Activated naive CD4-positive, alpha-beta T cell treated with anti-CD3 and anti-CD28 coated beads, Interleukin-2, amount 10 ng/mL, durations not matched to agents 7 days and 5 days (primary cell): ENCODE measurements at regions not wholly inside any gene's neighbourhood (a gene's known extent, or its start where the extent isn't known, plus 50 kb on each side); places are given as distances from the start of the nearest gene placed in this dataset.

Experiments
- CTCF ChIA-PET: fragments of 350-600 bp; sonication (Branson Sonifier 250); formaldehyde crosslinking; loops from one replicate; lab custom pipeline; 2021; ENCODE audit warnings: antibody characterized with exemption; lab: Charles Lee
- DNase-seq: peaks from one replicate; pipeline ENCODE4 v3.0.0-alpha.2; 2020
- H3K27ac Mint-ChIP-seq: one replicate; pipeline ENCODE4 v1.8.0; 2021; ENCODE audit warnings: mild to moderate bottlenecking, moderate library complexity, mixed read lengths
- H3K27me3 Mint-ChIP-seq: one replicate; pipeline ENCODE4 v1.8.0; 2021; ENCODE audit warnings: mild to moderate bottlenecking, mixed read lengths
- H3K36me3 Mint-ChIP-seq: one replicate; pipeline ENCODE4 v1.8.0; 2021; ENCODE audit warnings: mixed read lengths
- H3K4me1 Mint-ChIP-seq: one replicate; pipeline ENCODE4 v1.8.0; 2021; ENCODE audit warnings: mixed read lengths
- H3K4me3 Mint-ChIP-seq: one replicate; pipeline ENCODE4 v1.8.0; 2021; ENCODE audit warnings: mild to moderate bottlenecking, moderate library complexity, mixed read lengths
- H3K9me3 Mint-ChIP-seq: one replicate; pipeline ENCODE4 v1.8.0; 2021; ENCODE audit warnings: mixed read lengths

DNA sequence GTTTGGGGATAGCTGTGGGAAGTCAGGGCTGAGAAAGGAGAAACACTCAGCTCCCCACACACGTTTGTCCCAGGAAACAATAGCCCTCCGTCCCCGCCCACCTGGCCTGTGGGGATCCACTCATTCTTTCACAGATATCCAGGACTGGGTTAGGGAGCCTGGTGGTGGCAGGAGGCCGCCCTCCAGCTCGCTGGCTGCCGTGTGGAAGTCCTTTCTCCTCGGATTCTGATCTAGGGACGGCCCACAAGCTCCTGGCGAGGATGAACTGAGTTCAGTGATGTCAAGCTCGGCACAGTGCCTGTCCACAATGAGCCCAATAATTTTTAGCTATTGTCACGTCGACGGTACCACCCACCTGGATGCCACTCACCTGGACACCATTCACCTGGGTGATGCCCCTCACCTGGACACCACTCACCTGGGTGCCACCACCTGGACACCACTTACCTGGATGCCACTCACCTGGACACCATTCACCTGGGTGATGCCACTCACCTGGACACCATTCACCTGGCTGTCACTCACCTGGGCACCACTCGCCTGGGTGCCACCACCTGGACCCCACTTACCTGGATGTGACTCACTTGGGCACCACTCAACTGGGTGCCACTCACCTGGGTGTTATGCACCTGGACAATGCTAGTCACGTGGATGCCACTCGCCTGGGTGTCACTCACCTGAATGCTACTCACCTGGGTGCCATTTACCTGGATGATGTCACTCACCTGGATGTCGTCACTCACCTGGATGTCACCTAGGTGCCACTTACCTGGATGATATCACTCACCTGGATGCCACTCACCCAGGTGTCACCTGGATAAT, 172.5 kb upstream of the FOXF1 start:
- Mint-ChIP-seq H3K4me1 (no peaks in the 10 kb centered on the region), H3K4me3 (no peak overlapping the region), H3K9me3 (peaks cover 2% of the 10 kb centered on the region), H3K27me3 (peaks cover 25% of the 10 kb centered on the region), H3K27ac (no peak overlapping the region), H3K36me3 (no peaks in the 10 kb centered on the region)
- CTCF ChIA-PET: no interaction called here
- DNase-seq: no peak

DNA sequence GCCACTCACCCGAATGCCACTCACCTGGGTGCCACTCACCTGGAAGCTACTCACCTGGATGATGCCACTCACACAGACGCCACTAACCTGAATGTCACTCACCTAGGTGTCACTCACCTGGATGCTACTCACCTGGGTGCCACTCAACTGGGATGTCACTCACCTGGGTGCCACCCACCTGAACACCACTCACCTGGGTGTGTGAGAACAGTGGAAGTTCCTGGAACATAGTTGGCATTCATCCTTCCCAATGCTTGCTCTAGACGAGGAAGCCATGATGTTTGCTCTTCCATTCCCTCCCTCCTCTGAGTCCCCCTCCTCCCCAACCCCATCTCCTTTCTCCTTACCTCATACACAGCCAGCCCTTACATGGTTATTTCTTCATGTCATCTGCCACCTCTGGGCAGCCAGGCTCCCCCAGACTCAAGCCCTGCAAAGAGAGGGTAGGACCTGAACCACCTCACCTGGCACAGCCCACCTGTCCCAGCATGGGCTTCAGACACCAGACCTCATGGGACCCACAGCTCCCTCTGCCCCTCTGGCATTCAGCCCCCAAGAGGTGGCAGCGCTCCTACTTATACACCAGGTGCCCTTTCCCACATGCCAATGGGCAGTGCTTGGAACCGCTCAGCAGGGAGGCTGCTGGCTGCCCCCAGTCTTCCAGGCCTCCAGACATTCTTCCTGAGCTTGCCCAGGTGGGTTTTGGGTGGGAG, 171.8 kb upstream of the FOXF1 start:
- Mint-ChIP-seq H3K36me3 (no peaks in the 10 kb centered on the region), H3K27me3 (peaks cover 32% of the 10 kb centered on the region), H3K4me3 (no peak overlapping the region), H3K9me3 (peaks cover 2% of the 10 kb centered on the region), H3K4me1 (no peaks in the 10 kb centered on the region), H3K27ac (no peak overlapping the region)
- DNase-seq: no peak
- CTCF ChIA-PET: no interaction called here

DNA sequence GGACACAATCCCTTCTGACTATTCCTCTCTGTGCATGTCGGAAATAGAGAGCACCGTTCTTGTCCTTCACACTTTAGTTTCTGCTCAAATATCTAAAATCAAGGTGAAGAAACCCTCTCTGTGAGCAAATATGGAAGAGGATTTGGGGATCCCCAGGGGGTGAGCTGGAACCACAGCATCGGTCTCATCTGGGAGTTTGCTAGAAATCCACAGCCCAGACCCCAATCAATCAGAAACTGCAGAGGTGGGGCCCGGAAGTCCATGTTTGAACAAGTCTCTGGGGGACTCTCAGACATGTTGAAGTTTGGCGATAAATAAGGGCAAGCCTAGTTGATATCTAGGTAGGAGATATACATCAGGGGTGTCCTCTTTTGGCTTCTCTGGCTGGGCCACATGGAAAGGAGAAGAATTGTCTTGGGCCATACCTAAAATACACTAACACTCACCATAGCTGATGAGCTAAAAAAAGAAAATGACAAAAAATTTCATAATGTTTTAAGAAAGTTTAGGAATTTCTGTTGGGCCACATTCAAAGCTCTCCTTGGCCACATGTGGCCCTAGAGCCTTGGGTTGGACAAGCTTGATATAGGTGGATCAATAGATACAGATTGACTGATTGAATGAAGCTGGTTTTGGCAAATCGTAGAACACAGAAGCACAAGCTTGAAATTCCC, 168.0 kb upstream of the FOXF1 start:
- CTCF ChIA-PET: interaction anchor here (2.0 to 4.3 kb wide), 2 partner anchors 175 to 178 kb away, joined by 4 to 15 read pairs; no protein-coding TSS in a partner anchor
- DNase-seq: no peak
- Mint-ChIP-seq H3K9me3 (peaks cover 2% of the 10 kb centered on the region), H3K36me3 (no peaks in the 10 kb centered on the region), H3K4me3 (no peak overlapping the region), H3K4me1 (no peaks in the 10 kb centered on the region), H3K27ac (no peak overlapping the region), H3K27me3 (peaks cover 47% of the 10 kb centered on the region)

DNA sequence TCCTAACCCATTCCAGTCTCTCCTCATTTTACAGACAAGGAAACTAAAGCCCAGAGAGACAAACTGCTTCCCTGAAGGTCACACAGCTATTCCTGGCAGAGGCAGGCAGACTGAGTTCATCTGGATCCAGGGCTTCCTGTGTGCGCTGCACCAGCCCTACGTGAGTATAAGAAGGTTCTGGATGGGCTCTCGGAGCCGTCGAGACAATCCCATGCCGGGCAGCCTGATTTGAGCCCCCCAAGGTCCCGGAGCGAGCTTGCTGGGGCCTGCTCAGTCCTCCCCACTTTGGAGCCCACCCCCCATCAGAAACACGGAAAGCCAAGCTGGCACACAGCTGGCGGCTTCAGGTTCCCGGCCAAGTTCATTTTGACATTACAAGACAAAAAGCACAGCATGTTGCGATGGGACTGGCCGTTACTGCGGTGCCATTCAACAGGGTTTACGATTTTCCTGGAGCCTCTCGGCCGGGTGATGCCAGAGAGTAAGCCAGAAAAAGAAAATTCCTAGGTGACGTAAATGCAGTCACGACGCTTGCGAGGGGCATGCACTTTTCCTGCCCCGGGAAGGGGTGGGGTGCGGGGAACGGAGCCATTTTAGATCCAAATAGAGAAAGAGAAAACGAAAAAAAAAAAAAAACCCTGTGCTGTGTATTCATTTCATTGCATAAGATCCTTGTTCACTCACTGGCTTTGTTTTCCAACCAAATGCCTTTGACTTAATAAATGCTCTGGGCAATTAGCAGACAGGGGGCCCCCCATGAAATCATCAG, 167.1 kb upstream of the FOXF1 start:
- CTCF ChIA-PET: interaction anchor here (2.0 to 4.3 kb wide), 2 partner anchors 174 to 177 kb away, joined by 4 to 15 read pairs; no protein-coding TSS in a partner anchor

DNA sequence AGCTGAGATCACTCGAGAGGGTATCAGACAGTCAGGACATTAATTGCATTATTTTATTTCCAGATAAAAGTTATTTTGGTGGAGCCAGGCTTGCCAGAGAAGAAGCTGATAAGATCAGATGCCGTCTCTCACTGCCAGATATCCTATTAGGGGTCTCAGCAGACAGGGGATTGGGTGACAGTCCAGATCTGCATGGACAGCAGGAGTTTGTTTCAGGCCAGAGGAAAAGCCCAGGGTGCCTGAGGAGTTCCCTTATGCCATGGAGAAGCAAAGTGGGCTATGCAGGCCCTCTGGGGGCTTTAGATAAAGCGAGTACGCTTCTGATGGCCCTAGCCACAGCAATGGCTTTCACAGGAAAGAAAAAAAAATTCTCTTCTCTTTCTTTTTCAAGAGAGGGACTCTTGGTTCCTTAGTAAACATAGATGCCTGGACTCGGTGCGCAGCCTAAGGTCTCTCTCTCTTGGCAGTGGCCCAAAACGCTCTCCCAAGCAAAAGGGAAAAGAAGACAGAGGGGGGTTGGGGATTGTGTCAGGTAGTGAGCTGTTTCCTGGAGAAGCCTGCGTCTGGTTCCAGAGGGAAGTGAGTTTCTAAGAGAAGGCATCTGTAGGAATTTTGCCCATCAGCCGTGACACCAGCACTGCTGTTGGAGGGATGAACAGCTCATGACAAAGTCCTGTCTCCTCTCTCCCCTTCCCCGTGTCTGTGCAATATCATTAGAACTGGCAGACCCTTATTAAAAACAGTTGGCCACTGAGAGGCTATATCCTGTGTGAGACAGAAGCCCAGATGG, 166.3 kb upstream of the FOXF1 start:
- Mint-ChIP-seq H3K4me1 (no peaks in the 10 kb centered on the region), H3K4me3 (no peak overlapping the region), H3K36me3 (no peaks in the 10 kb centered on the region), H3K27me3 (peaks cover 48% of the 10 kb centered on the region), H3K9me3 (no peaks in the 10 kb centered on the region), H3K27ac (no peak overlapping the region)
- no peak for DNase-seq
- CTCF ChIA-PET: interaction anchor here (2.0 to 4.3 kb wide), 2 partner anchors 174 to 176 kb away, joined by 4 to 15 read pairs; no protein-coding TSS in a partner anchor

More for the DNA sequence above, 167.1 kb upstream of the FOXF1 start:
- Mint-ChIP-seq H3K4me1 (no peaks in the 10 kb centered on the region), H3K27ac (no peak overlapping the region), H3K4me3 (no peak overlapping the region), H3K36me3 (no peaks in the 10 kb centered on the region), H3K9me3 (peaks cover 2% of the 10 kb centered on the region), H3K27me3 (peaks cover 47% of the 10 kb centered on the region)
- DNase-seq: no peak

DNA sequence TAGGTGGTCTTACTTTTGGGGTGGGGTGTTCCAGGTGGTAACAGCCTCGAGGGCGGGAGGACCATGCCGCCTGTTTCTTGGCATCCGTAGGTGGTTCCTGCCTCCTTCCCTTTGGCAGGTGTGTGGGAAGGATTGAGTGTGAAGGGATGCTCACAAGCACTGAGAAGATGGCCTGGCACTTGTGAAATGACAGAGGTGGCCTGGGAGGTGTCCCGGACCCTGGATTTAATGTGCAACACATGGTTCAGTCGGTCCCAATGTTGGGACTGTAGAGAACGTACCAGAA, 165.8 kb upstream of the FOXF1 start:
- CTCF ChIA-PET: no interaction called here
- no peaks in the 10 kb centered on the region for H3K9me3 Mint-ChIP-seq
- H3K4me1 Mint-ChIP-seq: no peaks in the 10 kb centered on the region
- DNase-seq: no peak
- no peaks in the 10 kb centered on the region for H3K36me3 Mint-ChIP-seq
- no peak overlapping the region for H3K4me3 Mint-ChIP-seq
- no peak overlapping the region for H3K27ac Mint-ChIP-seq
- peaks cover 53% of the 10 kb centered on the region for H3K27me3 Mint-ChIP-seq

DNA sequence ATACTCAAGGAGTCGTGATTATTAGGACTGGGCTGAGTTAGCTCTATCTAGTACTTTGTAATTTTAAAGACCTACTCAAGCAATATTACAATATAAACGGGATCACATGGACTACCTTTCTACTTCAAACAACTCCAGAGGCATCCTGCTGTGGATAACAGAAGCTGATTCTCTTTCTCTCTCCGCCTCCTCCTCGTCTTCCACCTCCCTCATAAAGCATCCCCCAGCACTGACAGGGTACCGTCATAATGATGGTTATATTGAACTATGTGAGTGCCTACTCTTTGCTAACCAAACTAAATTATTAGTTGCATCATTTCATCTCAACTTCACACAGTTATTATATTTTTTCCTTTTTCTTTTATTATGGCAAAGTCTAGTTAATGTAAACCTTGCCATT, 165.4 kb upstream of the FOXF1 start:
- DNase-seq: no peak
- no peaks in the 10 kb centered on the region for H3K36me3 Mint-ChIP-seq
- CTCF ChIA-PET: no interaction called here
- peaks cover 54% of the 10 kb centered on the region for H3K27me3 Mint-ChIP-seq
- H3K27ac Mint-ChIP-seq: no peak overlapping the region
- no peaks in the 10 kb centered on the region for H3K9me3 Mint-ChIP-seq
- no peaks in the 10 kb centered on the region for H3K4me1 Mint-ChIP-seq
- no peak overlapping the region for H3K4me3 Mint-ChIP-seq

DNA sequence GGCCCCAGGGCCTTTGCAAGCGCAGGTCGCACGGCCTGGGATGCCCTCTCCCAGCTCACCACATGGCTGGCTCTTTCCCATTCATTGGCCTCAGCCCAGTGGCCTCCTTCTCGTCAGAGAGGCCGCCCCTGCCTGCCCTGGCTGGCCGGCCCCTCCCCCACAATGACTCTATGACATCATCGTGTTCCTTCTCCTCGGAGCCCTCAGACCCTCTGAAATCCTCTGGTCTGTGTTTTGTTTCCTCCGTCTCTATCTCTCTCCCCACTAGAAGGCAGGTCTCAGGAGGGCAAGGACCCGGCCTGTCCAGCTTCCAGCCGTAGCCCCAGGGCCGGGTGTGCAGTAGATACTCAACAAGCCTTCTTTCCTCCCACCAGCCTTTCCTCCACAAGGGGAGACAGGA, 164.8 kb upstream of the FOXF1 start:
- DNase-seq: no peak
- CTCF ChIA-PET: no interaction called here
- Mint-ChIP-seq H3K4me3 (no peak overlapping the region), H3K4me1 (no peaks in the 10 kb centered on the region), H3K27ac (no peak overlapping the region), H3K9me3 (no peaks in the 10 kb centered on the region), H3K27me3 (peaks cover 50% of the 10 kb centered on the region), H3K36me3 (no peaks in the 10 kb centered on the region)

DNA sequence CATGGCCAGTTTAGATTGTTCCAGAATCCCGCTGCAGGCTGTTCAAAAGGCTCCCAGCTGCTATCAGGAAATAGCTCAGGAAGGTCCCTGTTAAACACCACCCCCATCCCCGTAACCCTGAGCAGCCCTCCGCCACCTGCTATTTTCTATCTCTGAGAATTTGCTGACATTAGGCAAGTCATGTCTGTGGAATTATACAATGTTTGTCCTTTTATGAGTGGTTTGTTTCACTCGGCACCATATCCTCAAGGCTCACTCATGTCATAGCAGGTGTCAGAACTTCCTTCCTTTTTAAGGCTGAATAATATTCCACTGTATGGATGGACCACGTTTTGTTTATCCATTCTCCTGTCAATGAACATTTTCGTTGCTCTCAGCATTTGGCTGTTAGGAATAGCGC, 164.3 kb upstream of the FOXF1 start:
- Mint-ChIP-seq H3K4me1 (no peaks in the 10 kb centered on the region), H3K27ac (no peak overlapping the region), H3K27me3 (peaks cover 51% of the 10 kb centered on the region), H3K9me3 (no peaks in the 10 kb centered on the region), H3K4me3 (no peak overlapping the region), H3K36me3 (no peaks in the 10 kb centered on the region)
- CTCF ChIA-PET: no interaction called here
- DNase-seq: no peak

DNA sequence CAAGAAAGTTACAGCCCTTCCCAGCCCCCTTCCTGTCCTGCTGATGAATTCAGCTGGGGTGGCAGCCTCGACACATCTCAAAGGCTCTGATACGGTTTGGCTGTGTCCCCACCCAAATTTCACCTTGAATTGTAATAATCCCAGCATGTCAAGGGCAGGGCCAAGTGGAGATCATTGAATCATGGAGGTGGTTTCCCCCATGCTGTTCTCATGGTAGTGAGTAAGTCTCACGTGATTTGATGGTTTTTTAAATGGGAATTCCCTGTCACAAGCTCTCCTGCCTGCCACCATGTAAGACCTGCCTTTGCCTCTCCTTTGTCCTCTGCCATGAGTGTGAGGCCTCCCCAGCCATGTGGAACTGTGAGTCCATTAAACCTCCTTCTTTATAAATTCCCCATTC, 163.2 kb upstream of the FOXF1 start:
- H3K4me3 Mint-ChIP-seq: no peak overlapping the region
- no peaks in the 10 kb centered on the region for H3K36me3 Mint-ChIP-seq

DNA sequence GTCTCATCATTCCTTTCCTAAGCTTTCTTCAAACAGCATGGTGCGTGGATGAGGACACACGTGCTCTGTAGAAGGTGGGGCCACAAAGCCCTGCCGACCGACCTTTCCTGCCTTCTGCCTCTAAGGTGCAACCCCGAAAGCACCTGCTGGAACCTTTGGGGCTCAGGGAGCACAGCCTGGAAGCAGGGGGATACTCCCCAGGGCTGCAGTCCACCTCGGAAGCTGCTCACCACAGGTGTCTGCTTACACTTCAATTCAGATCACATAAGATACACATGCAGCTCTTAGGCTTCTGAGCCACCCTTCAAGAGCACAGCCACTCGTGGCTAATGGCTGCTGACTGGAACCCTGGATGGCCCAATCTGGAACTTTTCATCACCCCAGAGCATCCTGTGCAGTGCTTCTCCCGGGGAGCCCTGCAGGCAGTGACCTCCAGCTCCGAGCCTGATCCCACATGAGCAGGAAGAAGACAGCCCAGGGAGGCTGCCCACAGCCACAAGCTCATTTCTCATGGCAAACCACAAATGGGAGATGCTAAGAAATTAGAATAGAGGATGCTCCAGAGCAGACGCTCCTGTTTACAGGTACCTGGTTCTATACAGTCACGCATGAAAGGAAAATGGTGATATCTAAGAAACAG, 162.3 kb upstream of the FOXF1 start:
- H3K9me3 Mint-ChIP-seq: no peaks in the 10 kb centered on the region
- H3K4me1 Mint-ChIP-seq: no peaks in the 10 kb centered on the region
- H3K27me3 Mint-ChIP-seq: peaks cover 45% of the 10 kb centered on the region

More for the DNA sequence above, 163.2 kb upstream of the FOXF1 start:
- no peak for DNase-seq
- Mint-ChIP-seq H3K4me1 (no peaks in the 10 kb centered on the region), H3K27me3 (peaks cover 52% of the 10 kb centered on the region), H3K27ac (no peak overlapping the region), H3K9me3 (no peaks in the 10 kb centered on the region)
- CTCF ChIA-PET: no interaction called here

DNA sequence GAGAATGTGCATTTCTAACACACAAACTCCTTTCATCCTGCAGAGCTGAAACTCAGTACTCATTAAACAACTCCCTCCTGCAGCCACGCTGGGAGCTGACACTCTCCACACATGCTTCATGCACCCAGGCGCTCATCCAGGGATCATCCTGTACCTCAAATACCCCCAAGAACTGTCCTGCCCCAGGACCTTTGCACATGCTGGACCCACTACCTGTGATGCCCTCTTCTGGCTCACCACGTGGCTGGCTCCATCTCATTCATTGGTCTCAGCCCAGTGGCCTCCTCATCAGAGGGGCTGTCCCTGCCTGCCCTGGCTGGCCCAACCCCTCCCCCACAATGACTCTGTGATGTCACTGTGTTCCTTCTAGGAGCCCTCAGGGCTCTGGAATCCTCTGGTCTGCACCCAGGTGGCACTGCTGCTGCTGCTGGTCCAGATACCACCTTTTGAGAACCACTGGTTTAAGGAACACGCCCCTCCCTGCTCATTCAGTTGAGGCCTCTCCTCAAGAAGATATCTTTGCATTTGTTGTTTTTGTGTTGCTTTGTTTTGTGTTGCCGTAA, 160.9 kb upstream of the FOXF1 start:
- no peak for DNase-seq
- Mint-ChIP-seq H3K9me3 (no peaks in the 10 kb centered on the region), H3K27me3 (peaks cover 34% of the 10 kb centered on the region), H3K27ac (no peak overlapping the region), H3K36me3 (no peaks in the 10 kb centered on the region), H3K4me3 (no peak overlapping the region), H3K4me1 (no peaks in the 10 kb centered on the region)
- CTCF ChIA-PET: no interaction called here

More for the DNA sequence above, 162.3 kb upstream of the FOXF1 start:
- Mint-ChIP-seq H3K36me3 (no peaks in the 10 kb centered on the region), H3K27ac (no peak overlapping the region), H3K4me3 (no peak overlapping the region)
- DNase-seq: no peak
- CTCF ChIA-PET: no interaction called here

DNA sequence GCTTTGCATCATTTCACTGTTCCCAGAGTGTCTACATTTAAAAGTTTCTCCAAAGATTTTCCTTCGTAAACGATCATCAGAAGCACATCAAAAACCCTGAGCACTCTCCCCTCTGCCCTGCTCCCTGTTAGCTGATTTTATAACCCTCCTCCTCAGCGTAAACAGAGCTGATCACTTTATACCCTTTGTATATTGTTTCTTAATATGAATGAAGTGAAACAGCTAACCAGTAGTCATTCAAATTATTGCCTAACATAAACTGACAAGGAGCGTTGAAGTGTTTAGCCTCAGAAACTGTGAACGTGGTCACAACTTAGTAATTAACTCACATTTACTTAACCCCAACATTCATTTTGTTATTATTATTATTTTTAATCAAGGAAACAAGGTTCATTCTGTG, 160.0 kb upstream of the FOXF1 start:
- no peaks in the 10 kb centered on the region for H3K4me1 Mint-ChIP-seq
- H3K27me3 Mint-ChIP-seq: peaks cover 31% of the 10 kb centered on the region
- CTCF ChIA-PET: no interaction called here

More for the DNA sequence above, 160.0 kb upstream of the FOXF1 start:
- no peaks in the 10 kb centered on the region for H3K36me3 Mint-ChIP-seq
- no peak overlapping the region for H3K4me3 Mint-ChIP-seq
- no peak overlapping the region for H3K27ac Mint-ChIP-seq
- peaks cover under 1% of the 10 kb centered on the region for H3K9me3 Mint-ChIP-seq
- DNase-seq: no peak
